Suprapubic skin (tissue), 4 donors: ENCODE measurements at regions not wholly inside any gene's neighbourhood (a gene's known extent, or its start where the extent isn't known, plus 50 kb on each side); places are given as distances from the start of the nearest gene placed in this dataset.

Experiments used
- DNase-seq, 2 donors: peaks; one replicate each; pipeline ENCODE4 v3.0.0-alpha.2; 2019; ENCODE audit warnings: low spot score in 2 of 2
- H3K27ac ChIP-seq: fragments of 200-600 bp; sonication (generic); one replicate; pipeline ENCODE4 v1.5.1; 2019
- H3K27me3 ChIP-seq: fragments of 200-600 bp; sonication (generic); one replicate; pipeline ENCODE4 v1.5.1; 2019
- H3K36me3 ChIP-seq: fragments of 200-600 bp; sonication (generic); one replicate; pipeline ENCODE4 v1.5.1; 2019
- H3K4me1 ChIP-seq: fragments of 200-600 bp; sonication (generic); one replicate; pipeline ENCODE4 v1.5.1; 2019
- H3K4me3 ChIP-seq: fragments of 200-600 bp; sonication (generic); one replicate; pipeline ENCODE4 v1.5.1; 2019; ENCODE audit warnings: mild to moderate bottlenecking
- H3K9me3 ChIP-seq: fragments of 200-600 bp; sonication (generic); one replicate; pipeline ENCODE4 v1.5.1; 2019
- EP300 ChIP-seq: sonication (generic); formaldehyde crosslinking; IDR thresholded peaks from one replicate; pipeline ENCODE4 v1.6.1; 2017; ENCODE audit warnings: antibody characterized with exemption
- POLR2A ChIP-seq, 2 donors: fragments of 450-650 bp; IDR thresholded peaks; one replicate each; pipeline ENCODE4 v1.6.1; 2017; ENCODE audit warnings: antibody characterized with exemption in 2 of 2, mild to moderate bottlenecking in 2 of 2, moderate library complexity in 2 of 2
- POLR2AphosphoS5 ChIP-seq, 3 donors: sonication (generic); formaldehyde crosslinking; IDR thresholded peaks; one replicate each; pipeline ENCODE4 v1.6.1; 2017; ENCODE audit warnings: antibody characterized with exemption in 3 of 3
- WGBS: methylation state at CpG from one replicate; pipeline ENCODE4 v1.1.5; 2018; 5-methylcytosine and 5-hydroxymethylcytosine counted together
- TF ChIP-seq, protein P1 (sequence below), 2 donors: fragments of 200-600 bp in 1 of 2; fragments of 450-650 bp in 1 of 2; sonication (generic) in 1 of 2; IDR thresholded peaks; one replicate each; pipeline ENCODE4 v1.5.1; 2016 to 2019; ENCODE audit warnings: antibody characterized with exemption in 2 of 2, mild to moderate bottlenecking in 1 of 2, moderate library complexity in 1 of 2

DNA sequence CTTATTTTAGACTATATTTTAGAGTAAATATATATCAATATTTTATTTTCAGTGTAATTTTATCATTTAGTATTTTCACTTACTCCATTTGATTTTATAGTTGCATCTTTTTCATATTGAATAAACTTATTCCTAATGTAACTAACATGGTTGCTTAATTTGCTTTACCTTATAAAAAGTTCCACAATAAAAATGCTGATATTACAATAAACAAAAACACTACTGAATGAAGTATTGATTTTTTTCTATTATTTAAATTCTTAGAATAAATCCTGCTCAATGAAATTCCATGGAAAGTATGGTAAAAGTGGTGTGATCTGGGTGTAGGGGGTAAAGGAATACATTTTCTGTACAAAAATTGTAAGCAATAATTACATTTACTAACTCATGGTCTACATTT lies 2074.9 kb upstream of the C9orf72 start:
- no peak for DNase-seq
- Histone ChIP-seq H3K4me3 (no peak overlapping the region), H3K27ac (no peak overlapping the region), H3K9me3 (no peaks in the 10 kb centered on the region), H3K27me3 (no peaks in the 10 kb centered on the region), H3K4me1 (no peaks in the 10 kb centered on the region), H3K36me3 (no peaks in the 10 kb centered on the region)
- TF ChIP-seq EP300 (no peak), POLR2AphosphoS5 (IDR thresholded peaks at IDR 0.05) (no peak), POLR2A (IDR thresholded peaks at IDR 0.05) (no peak)
- TF ChIP-seq, protein P1, sequence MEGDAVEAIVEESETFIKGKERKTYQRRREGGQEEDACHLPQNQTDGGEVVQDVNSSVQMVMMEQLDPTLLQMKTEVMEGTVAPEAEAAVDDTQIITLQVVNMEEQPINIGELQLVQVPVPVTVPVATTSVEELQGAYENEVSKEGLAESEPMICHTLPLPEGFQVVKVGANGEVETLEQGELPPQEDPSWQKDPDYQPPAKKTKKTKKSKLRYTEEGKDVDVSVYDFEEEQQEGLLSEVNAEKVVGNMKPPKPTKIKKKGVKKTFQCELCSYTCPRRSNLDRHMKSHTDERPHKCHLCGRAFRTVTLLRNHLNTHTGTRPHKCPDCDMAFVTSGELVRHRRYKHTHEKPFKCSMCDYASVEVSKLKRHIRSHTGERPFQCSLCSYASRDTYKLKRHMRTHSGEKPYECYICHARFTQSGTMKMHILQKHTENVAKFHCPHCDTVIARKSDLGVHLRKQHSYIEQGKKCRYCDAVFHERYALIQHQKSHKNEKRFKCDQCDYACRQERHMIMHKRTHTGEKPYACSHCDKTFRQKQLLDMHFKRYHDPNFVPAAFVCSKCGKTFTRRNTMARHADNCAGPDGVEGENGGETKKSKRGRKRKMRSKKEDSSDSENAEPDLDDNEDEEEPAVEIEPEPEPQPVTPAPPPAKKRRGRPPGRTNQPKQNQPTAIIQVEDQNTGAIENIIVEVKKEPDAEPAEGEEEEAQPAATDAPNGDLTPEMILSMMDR (IDR thresholded peaks at IDR 0.05) = no peak

DNA sequence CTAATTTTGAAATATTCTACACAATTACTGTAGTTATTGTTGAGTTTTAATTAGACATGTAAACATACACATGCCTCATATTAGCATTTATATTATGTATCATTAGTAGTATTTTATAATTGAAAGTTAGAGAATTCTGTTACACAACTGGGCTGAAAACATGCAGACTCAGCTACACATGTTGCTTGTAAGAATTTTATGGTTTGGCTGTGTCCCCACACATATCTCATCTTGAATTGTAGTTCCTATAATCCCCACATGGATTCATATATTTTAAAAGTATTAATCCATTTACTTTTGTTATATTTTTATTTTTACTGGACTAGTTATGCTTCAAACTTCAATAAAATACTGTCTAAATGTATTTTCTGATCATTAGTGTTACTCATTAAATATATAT lies 2075.3 kb upstream of the C9orf72 start:
- Histone ChIP-seq H3K4me3 (no peak overlapping the region), H3K27me3 (no peaks in the 10 kb centered on the region), H3K4me1 (no peaks in the 10 kb centered on the region), H3K27ac (no peak overlapping the region), H3K9me3 (no peaks in the 10 kb centered on the region), H3K36me3 (no peaks in the 10 kb centered on the region)
- no peak for TF ChIP-seq POLR2AphosphoS5 (IDR thresholded peaks at IDR 0.05)
- TF ChIP-seq, protein P1 (IDR thresholded peaks at IDR 0.05) = no peak
- no peak for TF ChIP-seq POLR2A (IDR thresholded peaks at IDR 0.05)
- TF ChIP-seq EP300 = no peak
- no peak for DNase-seq

DNA sequence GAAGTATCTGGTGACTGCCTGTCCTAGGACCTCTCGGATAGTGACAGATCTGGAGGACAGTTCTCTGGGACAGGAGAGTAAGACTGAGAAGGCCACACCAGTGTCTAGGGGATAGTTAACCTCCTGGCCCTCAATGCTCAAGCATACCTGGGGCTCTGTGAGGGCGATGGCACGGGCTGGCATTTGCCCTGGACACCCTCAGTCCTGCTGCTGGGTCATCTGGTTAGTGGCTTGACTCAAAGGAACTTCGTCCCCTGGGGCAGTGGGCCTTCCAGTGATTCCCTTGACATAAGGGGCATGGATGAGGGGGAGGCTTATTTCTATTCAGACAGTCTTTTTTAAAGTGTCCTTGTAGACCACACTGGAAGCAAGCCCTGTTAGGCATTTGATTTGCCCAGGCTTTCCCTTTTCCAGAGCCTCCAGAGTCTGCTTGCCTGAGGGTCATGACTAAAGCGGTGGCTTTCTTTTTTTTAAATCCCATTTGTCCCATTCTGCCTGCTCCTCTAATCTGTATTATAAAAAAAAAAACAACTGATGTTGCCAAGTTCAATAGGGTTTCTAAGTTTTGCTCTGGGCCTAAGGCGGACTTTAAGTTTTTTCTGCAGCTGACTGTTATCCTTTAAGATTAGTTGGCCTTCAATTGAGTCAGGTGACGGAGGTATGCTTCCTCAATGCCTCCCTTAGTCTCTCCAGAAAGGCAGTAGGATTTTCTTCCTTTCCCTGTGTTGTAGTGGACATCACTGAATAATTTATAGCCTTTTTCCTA lies 2083.5 kb upstream of the C9orf72 start:
- WGBS = 76% methylated on average over 5 of the region's 7 CpGs
- Histone ChIP-seq H3K9me3 (no peaks in the 10 kb centered on the region), H3K4me1 (no peaks in the 10 kb centered on the region), H3K27me3 (no peaks in the 10 kb centered on the region), H3K27ac (no peak overlapping the region), H3K4me3 (no peak overlapping the region), H3K36me3 (no peaks in the 10 kb centered on the region)
- TF ChIP-seq, protein P1 (IDR thresholded peaks at IDR 0.05) = no peak
- TF ChIP-seq POLR2A (IDR thresholded peaks at IDR 0.05) (no peak), POLR2AphosphoS5 (IDR thresholded peaks at IDR 0.05) (no peak), EP300 (no peak)
- no peak for DNase-seq

DNA sequence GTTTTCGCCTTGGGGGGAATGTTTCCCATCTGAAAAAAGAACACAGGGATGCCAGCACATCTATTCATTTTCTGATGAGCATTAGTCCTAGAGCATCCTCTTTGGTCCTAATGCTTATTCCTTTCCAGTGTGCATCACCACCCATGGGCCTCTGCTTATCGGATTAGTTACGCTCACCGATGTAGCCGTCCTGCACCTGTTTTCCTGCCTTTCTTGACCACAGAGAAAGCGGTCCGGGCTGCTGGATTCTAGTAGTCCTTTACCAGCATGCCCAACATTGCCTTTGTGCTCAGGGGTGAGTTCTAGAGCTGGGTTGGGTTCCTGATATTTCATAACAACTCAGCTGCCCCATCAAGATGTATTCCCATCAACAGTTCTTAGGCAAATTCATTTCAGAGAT lies 2084.5 kb upstream of the C9orf72 start:
- WGBS = 98% methylated on average over 7 of the region's 7 CpGs
- Histone ChIP-seq H3K9me3 (no peaks in the 10 kb centered on the region), H3K27me3 (no peaks in the 10 kb centered on the region), H3K27ac (no peak overlapping the region), H3K36me3 (no peaks in the 10 kb centered on the region), H3K4me1 (no peaks in the 10 kb centered on the region), H3K4me3 (no peak overlapping the region)
- DNase-seq = no peak
- TF ChIP-seq, protein P1 (IDR thresholded peaks at IDR 0.05) = no peak
- TF ChIP-seq POLR2A (IDR thresholded peaks at IDR 0.05) = no peak
- TF ChIP-seq POLR2AphosphoS5 (IDR thresholded peaks at IDR 0.05) = no peak
- no peak for TF ChIP-seq EP300

DNA sequence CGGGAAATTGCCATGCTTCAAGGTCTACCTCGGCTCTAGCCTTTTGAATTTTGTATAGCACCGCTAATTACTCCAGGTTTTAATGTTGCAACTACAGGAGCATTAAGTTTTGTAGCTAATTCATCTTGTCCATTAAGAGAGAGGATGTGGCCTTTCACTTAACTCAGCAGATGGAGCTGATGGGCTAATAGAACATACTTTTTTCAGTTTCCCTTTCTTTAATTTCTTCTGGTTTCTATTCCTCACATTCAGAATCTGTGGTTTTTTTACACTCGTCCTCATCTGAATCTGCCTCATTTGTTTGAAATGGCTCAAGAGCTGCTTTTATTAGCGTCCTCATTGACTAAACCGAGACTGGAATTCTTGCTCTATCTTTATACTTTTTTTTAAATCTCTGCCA lies 2085.7 kb upstream of the C9orf72 start:
- WGBS = 92% methylated on average over 6 of the region's 6 CpGs
- Histone ChIP-seq H3K9me3 (no peaks in the 10 kb centered on the region), H3K4me1 (no peaks in the 10 kb centered on the region), H3K4me3 (no peak overlapping the region), H3K36me3 (no peaks in the 10 kb centered on the region), H3K27me3 (no peaks in the 10 kb centered on the region), H3K27ac (no peak overlapping the region)
- TF ChIP-seq POLR2A (IDR thresholded peaks at IDR 0.05) (no peak), EP300 (no peak), POLR2AphosphoS5 (IDR thresholded peaks at IDR 0.05) (no peak)
- TF ChIP-seq, protein P1 (IDR thresholded peaks at IDR 0.05) = no peak
- no peak for DNase-seq
